GM23248 (cell line): ENCODE measurements at regions not wholly inside any gene's neighbourhood (a gene's known extent, or its start where the extent isn't known, plus 50 kb on each side); places are given as distances from the start of the nearest gene placed in this dataset.

Source experiments
- EZH2 ChIP-seq: fragments of 200-600 bp; sonication (generic); IDR thresholded peaks from 2 replicates; pipeline ENCODE4 v1.6.1; 2018; ENCODE audit warnings: antibody characterized with exemption, mild to moderate bottlenecking; ENCODE audit not compliant: insufficient read depth, poor library complexity, severe bottlenecking
- EZH2phosphoT487 ChIP-seq: fragments of 200-600 bp; sonication (generic); IDR thresholded peaks from 2 replicates; pipeline ENCODE4 v1.6.1; 2018; ENCODE audit warnings: antibody characterized with exemption, moderate library complexity, mild to moderate bottlenecking, low read depth; ENCODE audit not compliant: insufficient read depth

- no peak for TF ChIP-seq EZH2
- TF ChIP-seq EZH2phosphoT487, result no peak
These were observed 415.4 kb downstream of the CDH9 start for GRCh38 chr5:26622947-26623346.
